ENCODE measurements at regions not wholly inside any gene's neighbourhood (a gene's known extent, or its start where the extent isn't known, plus 50 kb on each side); places are given as distances from the start of the nearest gene placed in this dataset.

GRCh38 chr2:56118474-56118873, 65.3 kb upstream of the CCDC85A start:
- H3K9me3 ChIP-seq (ENCODE audit: control insufficient read depth in 2 of 2, insufficient read depth in 1 of 2, low read depth in 1 of 2, low read length in 1 of 2) = no peaks in the 10 kb centered on the region
- WGBS, 3 donors = 51 to 74% (median 58%) methylated on average over 4 of the region's 4 CpGs
- no peak overlapping the region for H3K4me3 ChIP-seq (ENCODE audit: low read depth in 1 of 3, low read length in 3 of 3)
- H3K4me1 ChIP-seq (ENCODE audit: control insufficient read depth in 3 of 3, insufficient read depth in 2 of 3, low read depth in 1 of 3, low read length in 2 of 3) = no peaks in the 10 kb centered on the region
- H3K36me3 ChIP-seq (ENCODE audit: control insufficient read depth in 3 of 3, insufficient read depth in 2 of 3, low read depth in 1 of 3, low read length in 3 of 3) = no peaks in the 10 kb centered on the region
- no peak for DNase-seq
- no peak for FAIRE-seq
- no peak overlapping the region for H3K27ac ChIP-seq (ENCODE audit: low read depth in 1 of 3, low read length in 2 of 3)
- H3K27me3 ChIP-seq (ENCODE audit: control insufficient read depth in 3 of 3, insufficient read depth in 3 of 3, low read length in 3 of 3) = peaks cover 0 to under 1% (median 0%) of the 10 kb centered on the region in 3 donors

DNA sequence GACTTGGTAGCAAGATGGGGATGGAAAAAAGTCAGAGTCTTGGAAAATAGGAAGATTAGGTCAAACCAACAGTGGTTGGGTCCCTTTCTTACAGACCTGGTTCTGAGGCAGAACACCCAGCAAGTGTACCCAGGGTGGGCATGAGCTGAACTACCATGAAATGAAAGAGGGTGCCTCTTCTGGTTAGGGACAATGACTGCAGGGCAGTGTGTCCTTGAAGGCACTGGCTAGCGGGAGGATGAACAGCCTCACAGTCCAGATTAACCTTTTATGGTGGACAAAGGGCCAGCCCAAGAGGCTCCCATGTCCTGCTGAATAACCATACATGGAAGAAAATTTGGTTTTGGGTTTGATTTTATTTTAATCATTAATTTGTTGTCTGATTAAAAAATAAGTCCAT, 61.8 kb upstream of the CCDC85A start:
- DNase-seq (no peak), FAIRE-seq (no peak)
- WGBS, 3 donors = 63 to 80% (median 66%) methylated on average over 1 of the region's 1 CpG
- Histone ChIP-seq H3K9me3 (ENCODE audit: control insufficient read depth in 2 of 2, insufficient read depth in 1 of 2, low read depth in 1 of 2, low read length in 1 of 2) (no peaks in the 10 kb centered on the region), H3K27me3 (ENCODE audit: control insufficient read depth in 3 of 3, insufficient read depth in 3 of 3, low read length in 3 of 3) (peaks cover 0 to 7% (median 0%) of the 10 kb centered on the region in 3 donors), H3K4me3 (ENCODE audit: low read depth in 1 of 3, low read length in 3 of 3) (no peak overlapping the region), H3K27ac (ENCODE audit: low read depth in 1 of 3, low read length in 2 of 3) (no peak overlapping the region), H3K4me1 (ENCODE audit: control insufficient read depth in 3 of 3, insufficient read depth in 2 of 3, low read depth in 1 of 3, low read length in 2 of 3) (no peaks in the 10 kb centered on the region), H3K36me3 (ENCODE audit: control insufficient read depth in 3 of 3, insufficient read depth in 2 of 3, low read depth in 1 of 3, low read length in 3 of 3) (no peaks in the 10 kb centered on the region)

- no peak overlapping the region for H3K27ac ChIP-seq (ENCODE audit: low read depth in 1 of 3, low read length in 2 of 3)
- no peaks in the 10 kb centered on the region for H3K4me1 ChIP-seq (ENCODE audit: control insufficient read depth in 3 of 3, insufficient read depth in 2 of 3, low read depth in 1 of 3, low read length in 2 of 3)
- WGBS, 3 donors = 65 to 87% (median 84%) methylated on average over 1 of the region's 1 CpG
- FAIRE-seq (no peak), DNase-seq (no peak)
- no peaks in the 10 kb centered on the region for H3K36me3 ChIP-seq (ENCODE audit: control insufficient read depth in 3 of 3, insufficient read depth in 2 of 3, low read depth in 1 of 3, low read length in 3 of 3)
- no peaks in the 10 kb centered on the region for H3K9me3 ChIP-seq (ENCODE audit: control insufficient read depth in 2 of 2, insufficient read depth in 1 of 2, low read depth in 1 of 2, low read length in 1 of 2)
- no peak overlapping the region for H3K4me3 ChIP-seq (ENCODE audit: low read depth in 1 of 3, low read length in 3 of 3)
- H3K27me3 ChIP-seq (ENCODE audit: control insufficient read depth in 3 of 3, insufficient read depth in 3 of 3, low read length in 3 of 3) = peaks cover 0 to 7% (median 0%) of the 10 kb centered on the region in 3 donors
These were observed 60.3 kb upstream of the CCDC85A start for GRCh38 chr2:56123538-56123937.

DNA sequence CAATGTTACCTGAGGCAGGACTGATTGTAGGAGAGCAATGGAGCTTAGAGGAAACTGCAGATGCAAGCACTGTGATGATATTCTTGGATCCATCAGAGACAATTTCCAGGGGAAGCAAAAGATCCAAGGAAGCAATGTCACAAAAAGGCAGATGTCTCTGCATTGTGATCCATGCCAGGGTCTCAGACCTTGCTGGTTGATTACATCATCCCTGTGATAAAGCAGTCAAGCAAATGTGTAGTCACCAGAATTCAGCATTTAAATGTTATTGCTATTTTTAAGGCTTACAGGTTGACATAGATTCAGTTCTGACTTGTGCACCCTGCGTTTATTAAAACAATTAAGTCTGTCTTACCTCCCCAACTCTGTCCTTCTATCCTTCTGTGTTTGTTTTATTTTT, 56.8 kb upstream of the CCDC85A start:
- Histone ChIP-seq H3K4me3 (ENCODE audit: low read depth in 1 of 3, low read length in 3 of 3) (no peak overlapping the region), H3K27ac (ENCODE audit: low read depth in 1 of 3, low read length in 2 of 3) (no peak overlapping the region), H3K4me1 (ENCODE audit: control insufficient read depth in 3 of 3, insufficient read depth in 2 of 3, low read depth in 1 of 3, low read length in 2 of 3) (no peaks in the 10 kb centered on the region), H3K27me3 (ENCODE audit: control insufficient read depth in 3 of 3, insufficient read depth in 3 of 3, low read length in 3 of 3) (peaks cover 0 to 7% (median 0%) of the 10 kb centered on the region in 3 donors), H3K36me3 (ENCODE audit: control insufficient read depth in 3 of 3, insufficient read depth in 2 of 3, low read depth in 1 of 3, low read length in 3 of 3) (no peaks in the 10 kb centered on the region), H3K9me3 (ENCODE audit: control insufficient read depth in 2 of 2, insufficient read depth in 1 of 2, low read depth in 1 of 2, low read length in 1 of 2) (no peaks in the 10 kb centered on the region)
- WGBS, 3 donors = 60 to 74% (median 70%) methylated on average over 1 of the region's 1 CpG
- no peak for FAIRE-seq
- DNase-seq = no peak

DNA sequence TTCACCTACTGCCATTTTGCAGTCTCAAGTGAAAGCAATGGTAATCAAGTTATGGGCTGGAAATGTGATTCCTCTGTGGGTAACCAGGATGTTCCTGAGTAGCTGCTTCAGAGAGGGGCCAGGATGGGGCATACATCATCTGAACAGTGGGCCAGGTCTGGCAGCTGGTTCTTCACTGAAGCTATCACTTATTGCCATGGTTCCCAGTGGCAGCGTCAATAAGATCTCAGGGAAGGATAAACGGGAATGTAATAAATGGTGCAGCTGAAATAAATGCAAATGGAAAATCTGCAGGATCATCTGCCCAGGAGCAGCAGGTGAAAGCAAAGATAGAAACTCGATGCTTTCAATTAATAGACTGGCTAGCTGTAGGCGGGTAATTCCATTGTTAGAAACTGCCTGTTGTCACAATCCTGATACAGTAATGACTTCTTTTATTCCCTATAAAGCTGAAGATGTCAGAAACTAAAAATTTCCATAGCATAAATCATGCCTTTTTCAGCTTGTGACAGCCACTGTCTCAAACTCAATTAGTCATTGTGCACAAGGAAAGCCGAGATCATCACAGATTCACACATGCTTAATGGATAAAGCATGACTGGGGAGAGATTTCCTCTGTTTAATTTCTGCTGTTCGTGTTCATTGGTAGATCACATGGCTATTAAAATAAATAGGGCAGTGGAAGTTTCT, 56.2 kb upstream of the CCDC85A start:
- 52 to 57% (median 56%) methylated on average over 6 of the region's 6 CpGs for WGBS, 3 donors
- H3K27me3 ChIP-seq (ENCODE audit: control insufficient read depth in 3 of 3, insufficient read depth in 3 of 3, low read length in 3 of 3) = peaks cover 0 to 7% (median 0%) of the 10 kb centered on the region in 3 donors
- H3K36me3 ChIP-seq (ENCODE audit: control insufficient read depth in 3 of 3, insufficient read depth in 2 of 3, low read depth in 1 of 3, low read length in 3 of 3) = no peaks in the 10 kb centered on the region
- H3K4me3 ChIP-seq (ENCODE audit: low read depth in 1 of 3, low read length in 3 of 3) = no peak overlapping the region
- no peak overlapping the region for H3K27ac ChIP-seq (ENCODE audit: low read depth in 1 of 3, low read length in 2 of 3)
- no peaks in the 10 kb centered on the region for H3K4me1 ChIP-seq (ENCODE audit: control insufficient read depth in 3 of 3, insufficient read depth in 2 of 3, low read depth in 1 of 3, low read length in 2 of 3)
- FAIRE-seq (no peak), DNase-seq (peak in 1 of 2 donors; percentile 5)
- no peaks in the 10 kb centered on the region for H3K9me3 ChIP-seq (ENCODE audit: control insufficient read depth in 2 of 2, insufficient read depth in 1 of 2, low read depth in 1 of 2, low read length in 1 of 2)

DNA sequence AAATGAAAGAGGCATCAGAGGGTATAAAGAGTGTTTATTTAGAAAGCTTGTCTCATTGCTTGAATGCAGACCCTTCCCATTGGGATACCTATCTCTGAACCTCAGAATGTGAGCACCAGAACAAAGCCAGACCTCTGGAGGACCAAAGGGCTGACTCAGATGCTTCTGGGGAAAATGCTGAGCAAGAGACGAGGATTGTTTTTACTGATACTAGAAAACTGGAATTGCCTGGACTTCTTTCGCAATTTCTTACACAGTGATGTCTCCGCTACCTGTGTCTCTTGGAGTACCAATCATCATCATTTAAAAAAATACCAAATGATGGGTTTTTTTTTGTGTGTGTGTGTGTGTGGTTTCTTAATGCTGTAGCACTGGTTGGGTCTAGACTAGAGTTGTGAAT, 55.6 kb upstream of the CCDC85A start:
- WGBS, 3 donors = 81 to 83% (median 83%) methylated on average over 3 of the region's 3 CpGs
- no peaks in the 10 kb centered on the region for H3K36me3 ChIP-seq (ENCODE audit: control insufficient read depth in 3 of 3, insufficient read depth in 2 of 3, low read depth in 1 of 3, low read length in 3 of 3)
- H3K4me1 ChIP-seq (ENCODE audit: control insufficient read depth in 3 of 3, insufficient read depth in 2 of 3, low read depth in 1 of 3, low read length in 2 of 3) = no peaks in the 10 kb centered on the region
- DNase-seq (no peak), FAIRE-seq (no peak)
- no peak overlapping the region for H3K27ac ChIP-seq (ENCODE audit: low read depth in 1 of 3, low read length in 2 of 3)
- H3K4me3 ChIP-seq (ENCODE audit: low read depth in 1 of 3, low read length in 3 of 3) = no peak overlapping the region
- peaks cover 0 to 7% (median 0%) of the 10 kb centered on the region in 3 donors for H3K27me3 ChIP-seq (ENCODE audit: control insufficient read depth in 3 of 3, insufficient read depth in 3 of 3, low read length in 3 of 3)
- H3K9me3 ChIP-seq (ENCODE audit: control insufficient read depth in 2 of 2, insufficient read depth in 1 of 2, low read depth in 1 of 2, low read length in 1 of 2) = no peaks in the 10 kb centered on the region

- H3K27me3 ChIP-seq (ENCODE audit: control insufficient read depth in 3 of 3, insufficient read depth in 3 of 3, low read length in 3 of 3) = no peaks in the 10 kb centered on the region
- H3K27ac ChIP-seq (ENCODE audit: low read depth in 1 of 3, low read length in 2 of 3) = no peak overlapping the region
- WGBS, 3 donors = 58 to 72% (median 65%) methylated on average over 5 of the region's 5 CpGs
- no peaks in the 10 kb centered on the region for H3K4me1 ChIP-seq (ENCODE audit: control insufficient read depth in 3 of 3, insufficient read depth in 2 of 3, low read depth in 1 of 3, low read length in 2 of 3)
- no peaks in the 10 kb centered on the region for H3K36me3 ChIP-seq (ENCODE audit: control insufficient read depth in 3 of 3, insufficient read depth in 2 of 3, low read depth in 1 of 3, low read length in 3 of 3)
- DNase-seq = peak; percentile 11 to 20
- no peak for FAIRE-seq
- H3K4me3 ChIP-seq (ENCODE audit: low read depth in 1 of 3, low read length in 3 of 3) = no peak overlapping the region
- no peaks in the 10 kb centered on the region for H3K9me3 ChIP-seq (ENCODE audit: control insufficient read depth in 2 of 2, insufficient read depth in 1 of 2, low read depth in 1 of 2, low read length in 1 of 2)
These were observed 53.2 kb upstream of the CCDC85A start for GRCh38 chr2:56130463-56131070.

- peak; percentile 76 for FAIRE-seq
- Histone ChIP-seq H3K27ac (ENCODE audit: low read depth in 1 of 3, low read length in 2 of 3) (no peak overlapping the region), H3K9me3 (ENCODE audit: control insufficient read depth in 2 of 2, insufficient read depth in 1 of 2, low read depth in 1 of 2, low read length in 1 of 2) (no peaks in the 10 kb centered on the region), H3K36me3 (ENCODE audit: control insufficient read depth in 3 of 3, insufficient read depth in 2 of 3, low read depth in 1 of 3, low read length in 3 of 3) (no peaks in the 10 kb centered on the region), H3K4me1 (ENCODE audit: control insufficient read depth in 3 of 3, insufficient read depth in 2 of 3, low read depth in 1 of 3, low read length in 2 of 3) (no peaks in the 10 kb centered on the region), H3K27me3 (ENCODE audit: control insufficient read depth in 3 of 3, insufficient read depth in 3 of 3, low read length in 3 of 3) (no peaks in the 10 kb centered on the region), H3K4me3 (ENCODE audit: low read depth in 1 of 3, low read length in 3 of 3) (no peak overlapping the region)
- 3 to 10% (median 6%) methylated on average over 1 of the region's 1 CpG for WGBS, 3 donors
- DNase-seq = peak; percentile 15 to 44
These were observed 51.7 kb upstream of the CCDC85A start for GRCh38 chr2:56132138-56132537.
